ENCODE measurements at regions not wholly inside any gene's neighbourhood (a gene's known extent, or its start where the extent isn't known, plus 50 kb on each side); places are given as distances from the start of the nearest gene placed in this dataset.

- no peaks in the 10 kb centered on the region for H3K4me1 ChIP-seq (ENCODE audit: control insufficient read depth, insufficient read depth, low read length, unreplicated experiment)
Measured at GRCh38 chr2:219803294-219803693, 175.9 kb downstream of the SLC4A3 start.

DNA sequence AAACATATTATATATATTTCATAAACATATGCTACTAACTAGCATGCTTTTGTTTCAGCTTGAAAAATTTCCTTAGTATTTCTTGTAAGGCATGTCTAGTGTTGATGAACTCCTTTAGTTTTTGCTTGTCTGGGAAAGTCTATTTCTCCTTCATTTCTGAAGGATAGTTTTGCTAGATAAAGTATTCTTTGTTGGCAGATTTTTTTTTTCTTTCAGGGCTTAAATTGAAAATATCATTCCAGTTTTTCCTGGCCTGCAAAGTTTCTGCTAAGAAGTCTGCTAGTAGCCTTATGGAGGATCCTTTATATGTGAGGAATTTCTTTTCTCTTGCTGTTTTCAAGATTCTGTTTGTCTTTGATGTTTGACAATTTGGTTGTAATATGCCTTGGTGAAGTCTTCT lies 183.5 kb downstream of the SLC4A3 start:
- Histone ChIP-seq H3K27me3 (ENCODE audit: insufficient read depth, low read length) (no peaks in the 10 kb centered on the region), H3K4me3 (ENCODE audit: low read depth, low read length) (no peak overlapping the region), H3K4me1 (ENCODE audit: control insufficient read depth, insufficient read depth, low read length, unreplicated experiment) (no peaks in the 10 kb centered on the region), H2AFZ (ENCODE audit: low read length, unreplicated experiment) (no peak overlapping the region), H3K79me2 (ENCODE audit: control insufficient read depth, insufficient read depth, low read length, unreplicated experiment) (no peaks in the 10 kb centered on the region), H3K27ac (ENCODE audit: low read depth, low read length) (no peak overlapping the region), H3K36me3 (ENCODE audit: insufficient read depth, low read length) (no peaks in the 10 kb centered on the region)

More at GRCh38 chr2:219803294-219803693, 175.9 kb downstream of the SLC4A3 start:
- H3K27me3 ChIP-seq (ENCODE audit: insufficient read depth, low read length), result peaks cover 7% of the 10 kb centered on the region; the same call in 1 of the 2 replicates
- H3K36me3 ChIP-seq (ENCODE audit: insufficient read depth, low read length), result no peaks in the 10 kb centered on the region
- no peak overlapping the region for H3K4me3 ChIP-seq (ENCODE audit: low read depth, low read length)
- H3K27ac ChIP-seq (ENCODE audit: low read depth, low read length), result no peak overlapping the region
- no peak overlapping the region for H2AFZ ChIP-seq (ENCODE audit: low read length, unreplicated experiment)
- H3K79me2 ChIP-seq (ENCODE audit: control insufficient read depth, insufficient read depth, low read length, unreplicated experiment), result no peaks in the 10 kb centered on the region

DNA sequence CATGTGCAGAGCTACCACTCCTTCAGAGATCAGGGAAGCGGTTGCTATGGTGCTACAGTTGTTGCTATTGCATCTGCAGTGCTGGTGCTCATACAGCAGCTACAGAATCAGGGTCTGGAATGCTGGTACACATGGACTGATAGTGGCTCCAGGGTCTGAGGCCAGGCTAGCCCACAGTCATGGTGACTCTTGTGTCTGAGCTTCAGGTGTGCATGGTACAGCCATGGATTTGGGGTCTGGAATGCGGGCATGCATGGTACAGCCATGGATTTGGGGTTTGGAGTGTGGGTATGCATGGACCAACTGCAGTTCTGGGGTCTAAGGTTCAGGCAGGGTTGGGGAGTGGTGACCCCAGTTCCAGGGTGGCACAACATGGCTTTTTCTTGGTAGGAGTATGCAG lies 185.2 kb downstream of the SLC4A3 start:
- Histone ChIP-seq H3K27me3 (ENCODE audit: insufficient read depth, low read length) (no peaks in the 10 kb centered on the region), H2AFZ (ENCODE audit: low read length, unreplicated experiment) (no peak overlapping the region), H3K79me2 (ENCODE audit: control insufficient read depth, insufficient read depth, low read length, unreplicated experiment) (no peaks in the 10 kb centered on the region), H3K36me3 (ENCODE audit: insufficient read depth, low read length) (no peaks in the 10 kb centered on the region), H3K4me1 (ENCODE audit: control insufficient read depth, insufficient read depth, low read length, unreplicated experiment) (no peaks in the 10 kb centered on the region), H3K27ac (ENCODE audit: low read depth, low read length) (no peak overlapping the region), H3K4me3 (ENCODE audit: low read depth, low read length) (no peak overlapping the region)

DNA sequence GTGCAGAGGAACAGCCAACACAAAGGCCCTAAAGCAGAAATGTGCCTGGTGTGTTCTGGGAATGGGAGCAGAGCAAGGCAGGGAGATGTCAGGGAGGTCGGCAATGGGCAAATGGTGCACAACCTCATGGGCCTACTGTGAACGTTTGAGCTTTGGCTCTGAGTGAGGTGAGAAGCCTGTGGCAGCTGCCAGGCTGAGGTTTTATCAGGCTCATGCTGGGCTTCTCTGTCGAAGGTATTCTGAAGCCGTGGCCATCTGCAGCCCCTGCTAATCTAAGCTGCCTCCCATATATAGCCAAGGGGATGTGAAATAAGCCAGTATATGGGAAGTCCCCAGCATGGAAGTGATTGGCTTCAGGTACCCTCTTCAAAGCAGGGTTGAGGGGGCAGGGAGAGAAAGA lies 193.3 kb downstream of the SLC4A3 start:
- Histone ChIP-seq H3K27ac (ENCODE audit: low read depth, low read length) (no peak overlapping the region), H3K36me3 (ENCODE audit: insufficient read depth, low read length) (no peaks in the 10 kb centered on the region), H3K27me3 (ENCODE audit: insufficient read depth, low read length) (no peaks in the 10 kb centered on the region), H3K79me2 (ENCODE audit: control insufficient read depth, insufficient read depth, low read length, unreplicated experiment) (no peaks in the 10 kb centered on the region), H3K4me1 (ENCODE audit: control insufficient read depth, insufficient read depth, low read length, unreplicated experiment) (no peaks in the 10 kb centered on the region), H3K4me3 (ENCODE audit: low read depth, low read length) (no peak overlapping the region), H2AFZ (ENCODE audit: low read length, unreplicated experiment) (no peak overlapping the region)

GRCh38 chr2:219823574-219823973 lies 196.1 kb downstream of the SLC4A3 start:
- no peaks in the 10 kb centered on the region for H3K79me2 ChIP-seq (ENCODE audit: control insufficient read depth, insufficient read depth, low read length, unreplicated experiment)
- no peak overlapping the region for H2AFZ ChIP-seq (ENCODE audit: low read length, unreplicated experiment)
- no peaks in the 10 kb centered on the region for H3K36me3 ChIP-seq (ENCODE audit: insufficient read depth, low read length)
- H3K27me3 ChIP-seq (ENCODE audit: insufficient read depth, low read length), result no peaks in the 10 kb centered on the region
- no peak overlapping the region for H3K4me3 ChIP-seq (ENCODE audit: low read depth, low read length)
- H3K27ac ChIP-seq (ENCODE audit: low read depth, low read length), result no peak overlapping the region
- H3K4me1 ChIP-seq (ENCODE audit: control insufficient read depth, insufficient read depth, low read length, unreplicated experiment), result no peaks in the 10 kb centered on the region

- Histone ChIP-seq H3K79me2 (ENCODE audit: control insufficient read depth, insufficient read depth, low read length, unreplicated experiment) (no peaks in the 10 kb centered on the region), H3K36me3 (ENCODE audit: insufficient read depth, low read length) (no peaks in the 10 kb centered on the region), H2AFZ (ENCODE audit: low read length, unreplicated experiment) (no peak overlapping the region), H3K27ac (ENCODE audit: low read depth, low read length) (no peak overlapping the region), H3K27me3 (ENCODE audit: insufficient read depth, low read length) (0 out of 2 replicates have a peak, but pooled peaks cover 7% of the 10 kb centered on the region), H3K4me3 (ENCODE audit: low read depth, low read length) (no peak overlapping the region), H3K4me1 (ENCODE audit: control insufficient read depth, insufficient read depth, low read length, unreplicated experiment) (no peaks in the 10 kb centered on the region)
Measured at GRCh38 chr2:219824996-219825395, 197.6 kb downstream of the SLC4A3 start.

- Histone ChIP-seq H3K4me3 (ENCODE audit: low read depth, low read length) (no peak overlapping the region), H3K4me1 (ENCODE audit: control insufficient read depth, insufficient read depth, low read length, unreplicated experiment) (no peaks in the 10 kb centered on the region), H3K27ac (ENCODE audit: low read depth, low read length) (no peak overlapping the region), H3K27me3 (ENCODE audit: insufficient read depth, low read length) (peaks cover 17% of the 10 kb centered on the region; the same call in 1 of the 2 replicates), H3K36me3 (ENCODE audit: insufficient read depth, low read length) (no peaks in the 10 kb centered on the region), H3K79me2 (ENCODE audit: control insufficient read depth, insufficient read depth, low read length, unreplicated experiment) (no peaks in the 10 kb centered on the region), H2AFZ (ENCODE audit: low read length, unreplicated experiment) (no peak overlapping the region)
Measured at GRCh38 chr2:219828127-219828526, 200.7 kb downstream of the SLC4A3 start.

GRCh38 chr2:219829667-219830352 lies 202.4 kb downstream of the SLC4A3 start:
- no peaks in the 10 kb centered on the region for H3K4me1 ChIP-seq (ENCODE audit: control insufficient read depth, insufficient read depth, low read length, unreplicated experiment)
- H3K27me3 ChIP-seq (ENCODE audit: insufficient read depth, low read length), result peaks cover 17% of the 10 kb centered on the region; the same call in 1 of the 2 replicates
- H2AFZ ChIP-seq (ENCODE audit: low read length, unreplicated experiment), result no peak overlapping the region
- H3K4me3 ChIP-seq (ENCODE audit: low read depth, low read length), result peak overlapping the region; percentile 36; the same call in 1 of the 2 replicates
- no peaks in the 10 kb centered on the region for H3K36me3 ChIP-seq (ENCODE audit: insufficient read depth, low read length)
- no peak overlapping the region for H3K27ac ChIP-seq (ENCODE audit: low read depth, low read length)
- H3K79me2 ChIP-seq (ENCODE audit: control insufficient read depth, insufficient read depth, low read length, unreplicated experiment), result no peaks in the 10 kb centered on the region

DNA sequence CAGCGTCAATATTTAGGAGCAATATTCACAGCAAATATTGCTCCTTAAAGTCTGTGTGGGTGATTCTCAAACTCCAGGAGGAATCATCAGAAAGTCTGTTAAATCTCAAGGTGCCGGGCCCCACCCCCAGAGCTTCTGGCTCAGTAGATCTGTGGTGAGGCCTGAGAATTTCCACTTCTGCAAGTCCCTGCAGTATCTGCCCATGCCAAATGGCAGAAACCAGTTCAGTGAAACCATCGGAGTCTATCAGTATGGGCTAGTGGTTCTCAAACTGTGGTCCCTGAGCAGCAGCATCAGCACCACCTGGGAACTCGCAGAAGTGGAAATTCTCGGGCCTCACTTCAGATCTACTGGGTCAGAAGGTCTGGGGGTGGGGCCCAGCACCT lies 202.9 kb downstream of the SLC4A3 start:
- Histone ChIP-seq H2AFZ (ENCODE audit: low read length, unreplicated experiment) (no peak overlapping the region), H3K27ac (ENCODE audit: low read depth, low read length) (no peak overlapping the region), H3K79me2 (ENCODE audit: control insufficient read depth, insufficient read depth, low read length, unreplicated experiment) (no peaks in the 10 kb centered on the region), H3K4me3 (ENCODE audit: low read depth, low read length) (no peak overlapping the region), H3K4me1 (ENCODE audit: control insufficient read depth, insufficient read depth, low read length, unreplicated experiment) (no peaks in the 10 kb centered on the region), H3K36me3 (ENCODE audit: insufficient read depth, low read length) (no peaks in the 10 kb centered on the region), H3K27me3 (ENCODE audit: insufficient read depth, low read length) (peaks cover 17% of the 10 kb centered on the region; the same call in 1 of the 2 replicates)

DNA sequence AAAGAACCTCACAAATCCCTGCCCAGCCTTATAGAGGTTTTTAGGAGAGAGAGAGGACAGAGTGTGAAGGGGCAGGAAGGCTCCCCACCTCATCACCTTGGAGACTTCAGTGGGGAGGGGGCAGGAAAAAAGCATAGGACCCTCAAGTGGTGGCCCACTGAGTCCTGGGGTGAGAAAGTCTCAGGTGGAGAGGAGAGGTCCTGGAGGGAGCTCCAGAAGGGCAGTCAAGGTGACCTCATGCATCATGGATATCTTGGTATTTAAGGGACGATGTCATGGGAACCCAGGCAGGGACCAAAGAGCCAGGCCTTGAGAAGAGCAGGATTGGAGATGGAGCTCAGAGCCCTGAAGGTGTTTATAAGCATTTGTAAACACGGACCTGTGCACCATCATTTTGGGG lies 204.5 kb downstream of the SLC4A3 start:
- peaks cover 17% of the 10 kb centered on the region; the same call in 1 of the 2 replicates for H3K27me3 ChIP-seq (ENCODE audit: insufficient read depth, low read length)
- no peak overlapping the region for H2AFZ ChIP-seq (ENCODE audit: low read length, unreplicated experiment)
- H3K36me3 ChIP-seq (ENCODE audit: insufficient read depth, low read length), result no peaks in the 10 kb centered on the region
- no peak overlapping the region for H3K27ac ChIP-seq (ENCODE audit: low read depth, low read length)
- no peak overlapping the region for H3K4me3 ChIP-seq (ENCODE audit: low read depth, low read length)
- no peaks in the 10 kb centered on the region for H3K79me2 ChIP-seq (ENCODE audit: control insufficient read depth, insufficient read depth, low read length, unreplicated experiment)
- H3K4me1 ChIP-seq (ENCODE audit: control insufficient read depth, insufficient read depth, low read length, unreplicated experiment), result no peaks in the 10 kb centered on the region

GRCh38 chr2:219832904-219833303 lies 205.5 kb downstream of the SLC4A3 start:
- no peaks in the 10 kb centered on the region for H3K4me1 ChIP-seq (ENCODE audit: control insufficient read depth, insufficient read depth, low read length, unreplicated experiment)
- H3K79me2 ChIP-seq (ENCODE audit: control insufficient read depth, insufficient read depth, low read length, unreplicated experiment), result no peaks in the 10 kb centered on the region
- no peak overlapping the region for H2AFZ ChIP-seq (ENCODE audit: low read length, unreplicated experiment)
- H3K27ac ChIP-seq (ENCODE audit: low read depth, low read length), result no peak overlapping the region
- H3K36me3 ChIP-seq (ENCODE audit: insufficient read depth, low read length), result no peaks in the 10 kb centered on the region
- H3K27me3 ChIP-seq (ENCODE audit: insufficient read depth, low read length), result peaks cover 20% of the 10 kb centered on the region; the same call in 1 of the 2 replicates
- H3K4me3 ChIP-seq (ENCODE audit: low read depth, low read length), result no peak overlapping the region
